ENCODE measurements at regions not wholly inside any gene's neighbourhood (a gene's known extent, or its start where the extent isn't known, plus 50 kb on each side); places are given as distances from the start of the nearest gene placed in this dataset.

DNA sequence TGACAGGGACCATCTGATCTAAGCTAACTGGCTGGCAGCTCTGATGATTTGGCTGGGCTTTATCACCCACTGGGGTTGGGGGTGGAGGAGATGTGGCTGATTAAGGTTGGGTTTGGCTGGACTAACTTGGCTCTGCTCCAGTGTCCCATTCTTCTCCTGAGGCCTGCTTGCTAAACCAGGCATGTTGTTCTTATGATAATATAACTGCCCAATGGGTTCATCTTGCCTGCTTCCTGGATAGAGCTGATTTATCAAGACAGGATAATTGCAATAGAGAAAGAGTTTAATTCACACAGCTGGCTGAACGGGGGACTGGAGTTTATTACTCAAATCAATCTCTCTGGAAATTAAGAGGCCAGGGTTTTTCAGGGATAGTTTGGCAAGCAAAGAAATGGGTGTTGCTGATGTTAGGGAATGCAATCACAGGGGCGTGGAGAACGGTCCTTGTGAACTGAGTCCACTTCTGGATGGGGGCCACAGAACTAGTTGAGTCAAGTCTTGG, 150.4 kb downstream of the PTH2R start (continued):
- TF ChIP-seq, protein P1, sequence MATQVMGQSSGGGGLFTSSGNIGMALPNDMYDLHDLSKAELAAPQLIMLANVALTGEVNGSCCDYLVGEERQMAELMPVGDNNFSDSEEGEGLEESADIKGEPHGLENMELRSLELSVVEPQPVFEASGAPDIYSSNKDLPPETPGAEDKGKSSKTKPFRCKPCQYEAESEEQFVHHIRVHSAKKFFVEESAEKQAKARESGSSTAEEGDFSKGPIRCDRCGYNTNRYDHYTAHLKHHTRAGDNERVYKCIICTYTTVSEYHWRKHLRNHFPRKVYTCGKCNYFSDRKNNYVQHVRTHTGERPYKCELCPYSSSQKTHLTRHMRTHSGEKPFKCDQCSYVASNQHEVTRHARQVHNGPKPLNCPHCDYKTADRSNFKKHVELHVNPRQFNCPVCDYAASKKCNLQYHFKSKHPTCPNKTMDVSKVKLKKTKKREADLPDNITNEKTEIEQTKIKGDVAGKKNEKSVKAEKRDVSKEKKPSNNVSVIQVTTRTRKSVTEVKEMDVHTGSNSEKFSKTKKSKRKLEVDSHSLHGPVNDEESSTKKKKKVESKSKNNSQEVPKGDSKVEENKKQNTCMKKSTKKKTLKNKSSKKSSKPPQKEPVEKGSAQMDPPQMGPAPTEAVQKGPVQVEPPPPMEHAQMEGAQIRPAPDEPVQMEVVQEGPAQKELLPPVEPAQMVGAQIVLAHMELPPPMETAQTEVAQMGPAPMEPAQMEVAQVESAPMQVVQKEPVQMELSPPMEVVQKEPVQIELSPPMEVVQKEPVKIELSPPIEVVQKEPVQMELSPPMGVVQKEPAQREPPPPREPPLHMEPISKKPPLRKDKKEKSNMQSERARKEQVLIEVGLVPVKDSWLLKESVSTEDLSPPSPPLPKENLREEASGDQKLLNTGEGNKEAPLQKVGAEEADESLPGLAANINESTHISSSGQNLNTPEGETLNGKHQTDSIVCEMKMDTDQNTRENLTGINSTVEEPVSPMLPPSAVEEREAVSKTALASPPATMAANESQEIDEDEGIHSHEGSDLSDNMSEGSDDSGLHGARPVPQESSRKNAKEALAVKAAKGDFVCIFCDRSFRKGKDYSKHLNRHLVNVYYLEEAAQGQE (IDR thresholded peaks at IDR 0.05; ENCODE audit: unreplicated experiment), result no peak
- TF ChIP-seq, protein P2, sequence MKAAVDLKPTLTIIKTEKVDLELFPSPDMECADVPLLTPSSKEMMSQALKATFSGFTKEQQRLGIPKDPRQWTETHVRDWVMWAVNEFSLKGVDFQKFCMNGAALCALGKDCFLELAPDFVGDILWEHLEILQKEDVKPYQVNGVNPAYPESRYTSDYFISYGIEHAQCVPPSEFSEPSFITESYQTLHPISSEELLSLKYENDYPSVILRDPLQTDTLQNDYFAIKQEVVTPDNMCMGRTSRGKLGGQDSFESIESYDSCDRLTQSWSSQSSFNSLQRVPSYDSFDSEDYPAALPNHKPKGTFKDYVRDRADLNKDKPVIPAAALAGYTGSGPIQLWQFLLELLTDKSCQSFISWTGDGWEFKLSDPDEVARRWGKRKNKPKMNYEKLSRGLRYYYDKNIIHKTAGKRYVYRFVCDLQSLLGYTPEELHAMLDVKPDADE (IDR thresholded peaks at IDR 0.05), result no peak
- TF ChIP-seq ZNF331 (CRISPR knock-in tag; IDR thresholded peaks at IDR 0.05; ENCODE audit: low read depth), result no peak
- TF ChIP-seq JUNB (IDR thresholded peaks at IDR 0.05; ENCODE audit: unreplicated experiment), result no peak
- no peak for TF ChIP-seq NANOG (IDR thresholded peaks at IDR 0.05; ENCODE audit: borderline replicate concordance)
- TF ChIP-seq, protein P3, sequence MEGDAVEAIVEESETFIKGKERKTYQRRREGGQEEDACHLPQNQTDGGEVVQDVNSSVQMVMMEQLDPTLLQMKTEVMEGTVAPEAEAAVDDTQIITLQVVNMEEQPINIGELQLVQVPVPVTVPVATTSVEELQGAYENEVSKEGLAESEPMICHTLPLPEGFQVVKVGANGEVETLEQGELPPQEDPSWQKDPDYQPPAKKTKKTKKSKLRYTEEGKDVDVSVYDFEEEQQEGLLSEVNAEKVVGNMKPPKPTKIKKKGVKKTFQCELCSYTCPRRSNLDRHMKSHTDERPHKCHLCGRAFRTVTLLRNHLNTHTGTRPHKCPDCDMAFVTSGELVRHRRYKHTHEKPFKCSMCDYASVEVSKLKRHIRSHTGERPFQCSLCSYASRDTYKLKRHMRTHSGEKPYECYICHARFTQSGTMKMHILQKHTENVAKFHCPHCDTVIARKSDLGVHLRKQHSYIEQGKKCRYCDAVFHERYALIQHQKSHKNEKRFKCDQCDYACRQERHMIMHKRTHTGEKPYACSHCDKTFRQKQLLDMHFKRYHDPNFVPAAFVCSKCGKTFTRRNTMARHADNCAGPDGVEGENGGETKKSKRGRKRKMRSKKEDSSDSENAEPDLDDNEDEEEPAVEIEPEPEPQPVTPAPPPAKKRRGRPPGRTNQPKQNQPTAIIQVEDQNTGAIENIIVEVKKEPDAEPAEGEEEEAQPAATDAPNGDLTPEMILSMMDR (conservative IDR thresholded peaks at IDR 0.05; ENCODE audit: low read depth in 2 of 2), result no peak

DNA sequence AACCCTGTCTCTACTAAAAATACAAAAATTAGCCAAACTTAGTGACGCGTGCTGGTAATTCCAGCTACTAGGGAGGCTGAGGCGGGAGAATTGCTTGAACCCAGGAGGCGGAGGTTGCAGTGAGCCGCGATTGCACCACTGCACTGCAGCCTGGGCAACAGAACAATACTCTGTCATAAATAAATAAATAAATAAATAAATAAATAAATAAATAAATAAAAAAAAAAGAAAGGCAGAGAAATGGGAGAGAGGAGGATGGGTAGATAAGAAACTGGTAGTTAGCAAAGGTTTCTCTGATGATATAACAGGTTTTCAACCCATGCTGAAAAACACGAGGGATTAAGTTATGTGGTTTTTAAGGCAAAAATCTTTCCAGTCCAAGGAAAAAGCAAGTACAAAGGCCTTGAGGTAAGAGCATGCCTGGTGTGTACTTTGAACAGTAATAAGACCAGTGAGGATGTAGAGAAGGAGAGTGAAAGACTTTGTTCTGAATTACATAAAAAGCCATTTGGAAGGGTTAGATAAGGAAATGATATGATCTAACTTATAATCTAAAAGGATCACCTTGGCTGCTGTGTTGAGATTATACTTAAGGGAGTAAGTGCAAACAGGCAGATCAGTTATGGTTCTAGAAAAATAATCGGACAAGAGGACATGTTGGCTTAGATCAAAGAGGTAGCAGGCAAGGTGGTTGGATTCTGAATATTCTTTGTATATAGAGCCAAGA, 159.3 kb downstream of the PTH2R start:
- peaks cover 9% of the 10 kb centered on the region; the same call in 2 of the 3 replicates for H3K9me3 Mint-ChIP-seq
- Histone ChIP-seq H4K20me1 (replicated peaks; ENCODE audit: insufficient read depth) (no peaks in the 10 kb centered on the region), H3F3A (replicated peaks; ENCODE audit: low read depth) (no peaks in the 10 kb centered on the region), H3K9me2 (ENCODE audit: insufficient read depth) (no peaks in the 10 kb centered on the region), H2AFZ (no peak overlapping the region), H3K36me3 (ENCODE audit: insufficient read depth) (no peaks in the 10 kb centered on the region), H3K4me1 (ENCODE audit: insufficient read depth) (no peaks in the 10 kb centered on the region), H3K27me3 (ENCODE audit: insufficient read depth) (no peaks in the 10 kb centered on the region), H3K79me2 (replicated peaks; ENCODE audit: insufficient read depth) (no peaks in the 10 kb centered on the region), H3K27ac (ENCODE audit: low read depth) (no peak overlapping the region), H3K4me2 (no peak overlapping the region), H3K4me3 (no peak overlapping the region)
- H3K27me3 Mint-ChIP-seq (ENCODE audit: insufficient read depth, low read depth, poor library complexity), result no peaks in the 10 kb centered on the region
- H3K27ac Mint-ChIP-seq, result no peak overlapping the region
- no peak for DNase-seq (ENCODE audit: low spot score)
- no peak for ATAC-seq
- H3K4me1 Mint-ChIP-seq, result peaks cover 2% of the 10 kb centered on the region; the same call in 1 of the 3 replicates
- peaks cover 6% of the 10 kb centered on the region; the same call in 1 of the 3 replicates for H3K36me3 Mint-ChIP-seq (ENCODE audit: low read depth)
- H3K4me3 Mint-ChIP-seq, result no peak overlapping the region
- TF ChIP-seq POLR2AphosphoS5 (IDR thresholded peaks at IDR 0.05; ENCODE audit: low read depth), result no peak
- no peak for TF ChIP-seq JUNB (IDR thresholded peaks at IDR 0.05; ENCODE audit: unreplicated experiment)
- TF ChIP-seq, protein P4, sequence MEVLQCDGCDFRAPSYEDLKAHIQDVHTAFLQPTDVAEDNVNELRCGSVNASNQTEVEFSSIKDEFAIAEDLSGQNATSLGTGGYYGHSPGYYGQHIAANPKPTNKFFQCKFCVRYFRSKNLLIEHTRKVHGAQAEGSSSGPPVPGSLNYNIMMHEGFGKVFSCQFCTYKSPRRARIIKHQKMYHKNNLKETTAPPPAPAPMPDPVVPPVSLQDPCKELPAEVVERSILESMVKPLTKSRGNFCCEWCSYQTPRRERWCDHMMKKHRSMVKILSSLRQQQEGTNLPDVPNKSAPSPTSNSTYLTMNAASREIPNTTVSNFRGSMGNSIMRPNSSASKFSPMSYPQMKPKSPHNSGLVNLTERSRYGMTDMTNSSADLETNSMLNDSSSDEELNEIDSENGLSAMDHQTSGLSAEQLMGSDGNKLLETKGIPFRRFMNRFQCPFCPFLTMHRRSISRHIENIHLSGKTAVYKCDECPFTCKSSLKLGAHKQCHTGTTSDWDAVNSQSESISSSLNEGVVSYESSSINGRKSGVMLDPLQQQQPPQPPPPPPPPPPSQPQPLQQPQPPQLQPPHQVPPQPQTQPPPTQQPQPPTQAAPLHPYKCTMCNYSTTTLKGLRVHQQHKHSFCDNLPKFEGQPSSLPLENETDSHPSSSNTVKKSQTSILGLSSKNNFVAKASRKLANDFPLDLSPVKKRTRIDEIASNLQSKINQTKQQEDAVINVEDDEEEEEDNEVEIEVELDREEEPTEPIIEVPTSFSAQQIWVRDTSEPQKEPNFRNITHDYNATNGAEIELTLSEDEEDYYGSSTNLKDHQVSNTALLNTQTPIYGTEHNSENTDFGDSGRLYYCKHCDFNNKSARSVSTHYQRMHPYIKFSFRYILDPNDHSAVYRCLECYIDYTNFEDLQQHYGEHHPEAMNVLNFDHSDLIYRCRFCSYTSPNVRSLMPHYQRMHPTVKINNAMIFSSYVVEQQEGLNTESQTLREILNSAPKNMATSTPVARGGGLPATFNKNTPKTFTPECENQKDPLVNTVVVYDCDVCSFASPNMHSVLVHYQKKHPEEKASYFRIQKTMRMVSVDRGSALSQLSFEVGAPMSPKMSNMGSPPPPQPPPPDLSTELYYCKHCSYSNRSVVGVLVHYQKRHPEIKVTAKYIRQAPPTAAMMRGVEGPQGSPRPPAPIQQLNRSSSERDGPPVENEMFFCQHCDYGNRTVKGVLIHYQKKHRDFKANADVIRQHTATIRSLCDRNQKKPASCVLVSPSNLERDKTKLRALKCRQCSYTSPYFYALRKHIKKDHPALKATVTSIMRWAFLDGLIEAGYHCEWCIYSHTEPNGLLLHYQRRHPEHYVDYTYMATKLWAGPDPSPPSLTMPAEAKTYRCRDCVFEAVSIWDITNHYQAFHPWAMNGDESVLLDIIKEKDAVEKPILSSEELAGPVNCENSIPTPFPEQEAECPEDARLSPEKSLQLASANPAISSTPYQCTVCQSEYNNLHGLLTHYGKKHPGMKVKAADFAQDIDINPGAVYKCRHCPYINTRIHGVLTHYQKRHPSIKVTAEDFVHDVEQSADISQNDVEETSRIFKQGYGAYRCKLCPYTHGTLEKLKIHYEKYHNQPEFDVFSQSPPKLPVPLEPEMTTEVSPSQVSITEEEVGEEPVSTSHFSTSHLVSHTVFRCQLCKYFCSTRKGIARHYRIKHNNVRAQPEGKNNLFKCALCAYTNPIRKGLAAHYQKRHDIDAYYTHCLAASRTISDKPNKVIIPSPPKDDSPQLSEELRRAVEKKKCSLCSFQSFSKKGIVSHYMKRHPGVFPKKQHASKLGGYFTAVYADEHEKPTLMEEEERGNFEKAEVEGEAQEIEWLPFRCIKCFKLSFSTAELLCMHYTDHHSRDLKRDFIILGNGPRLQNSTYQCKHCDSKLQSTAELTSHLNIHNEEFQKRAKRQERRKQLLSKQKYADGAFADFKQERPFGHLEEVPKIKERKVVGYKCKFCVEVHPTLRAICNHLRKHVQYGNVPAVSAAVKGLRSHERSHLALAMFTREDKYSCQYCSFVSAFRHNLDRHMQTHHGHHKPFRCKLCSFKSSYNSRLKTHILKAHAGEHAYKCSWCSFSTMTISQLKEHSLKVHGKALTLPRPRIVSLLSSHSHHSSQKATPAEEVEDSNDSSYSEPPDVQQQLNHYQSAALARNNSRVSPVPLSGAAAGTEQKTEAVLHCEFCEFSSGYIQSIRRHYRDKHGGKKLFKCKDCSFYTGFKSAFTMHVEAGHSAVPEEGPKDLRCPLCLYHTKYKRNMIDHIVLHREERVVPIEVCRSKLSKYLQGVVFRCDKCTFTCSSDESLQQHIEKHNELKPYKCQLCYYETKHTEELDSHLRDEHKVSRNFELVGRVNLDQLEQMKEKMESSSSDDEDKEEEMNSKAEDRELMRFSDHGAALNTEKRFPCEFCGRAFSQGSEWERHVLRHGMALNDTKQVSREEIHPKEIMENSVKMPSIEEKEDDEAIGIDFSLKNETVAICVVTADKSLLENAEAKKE (CRISPR knock-in tag; IDR thresholded peaks at IDR 0.05), result no peak
